Left colon (tissue), 2 donors: ENCODE measurements at regions not wholly inside any gene's neighbourhood (a gene's known extent, or its start where the extent isn't known, plus 50 kb on each side); places are given as distances from the start of the nearest gene placed in this dataset.

ENCODE experiments used
- ATAC-seq: fragments of 200-7000 bp; cut with Tn5 transposase; one replicate; pipeline ENCODE4 v1.9.1; 2020; ENCODE audit warnings: mild to moderate bottlenecking, moderate library complexity
- DNase-seq, 2 donors: peaks; one replicate each; pipeline ENCODE4 v3.0.0-alpha.2; 2020
- intact Hi-C, 2 donors: fragments of 100-400 bp; cut with DNase I in 1 of 2; cut with micrococcal nuclease in 1 of 2; formaldehyde crosslinking; loops; one replicate each; pipeline versions ENCODE4 v1.11.2 to v1.14.0; 2022; cut with DNase I, micrococcal nuclease
- donor health status: DM: no; HTN: no; CAD: no.
- donor health status: DM: yes; HTN: yes; CAD: no.

DNA sequence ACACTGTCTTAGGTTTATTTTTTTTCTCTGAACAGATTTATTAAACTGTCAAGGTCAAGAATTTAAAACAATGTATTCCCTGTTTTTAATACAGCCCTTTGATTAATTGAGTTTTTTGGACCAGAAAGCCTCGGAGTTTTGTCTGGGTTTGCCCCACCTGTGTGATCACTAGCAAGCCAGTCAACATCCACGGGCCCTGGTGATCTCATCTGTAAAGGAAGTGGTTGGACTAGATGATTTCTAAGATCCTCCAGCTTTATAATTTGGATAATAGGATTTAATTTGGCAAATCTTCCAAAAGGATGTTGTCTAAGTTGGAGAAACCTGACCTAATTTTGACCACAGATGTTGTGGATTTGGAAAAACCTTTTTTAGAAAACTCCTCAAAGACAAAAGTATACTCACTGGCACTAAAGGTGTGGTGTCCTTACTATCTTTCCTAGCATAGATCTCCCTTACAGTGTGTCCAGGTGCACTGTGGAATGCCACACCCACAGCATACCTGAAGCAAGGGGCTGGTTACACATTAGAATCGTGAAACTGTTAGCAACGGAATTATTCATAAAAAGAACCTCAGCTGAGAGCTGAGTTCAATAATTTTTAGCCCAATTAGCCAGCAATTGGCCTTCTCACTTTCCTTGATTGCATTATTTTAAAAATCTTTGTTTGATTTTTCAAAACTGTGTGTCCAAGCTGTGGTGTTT, 195.6 kb upstream of the ELL2 start:
- peak; percentile 95 for ATAC-seq
- DNase-seq: peak; percentile 25 to 51
- intact Hi-C loops: no loop called here

DNA sequence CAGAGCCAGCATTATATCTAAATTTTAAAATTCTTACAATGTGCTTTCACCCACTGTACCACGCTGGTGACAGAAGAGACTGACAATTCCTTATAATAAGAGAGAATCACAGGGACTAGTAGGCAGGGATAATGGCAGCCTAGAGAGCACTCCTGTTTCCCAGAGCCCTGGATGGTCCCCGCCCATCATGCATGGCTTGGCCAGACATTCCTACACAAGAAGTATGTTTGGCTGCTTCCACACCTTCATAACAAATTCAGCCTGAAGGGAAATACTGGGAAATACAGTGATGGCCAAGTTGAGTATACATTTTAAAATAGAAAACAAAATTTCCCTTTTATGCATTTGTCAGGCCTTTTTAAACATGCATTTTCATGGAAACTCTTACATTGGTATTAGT, 193.5 kb upstream of the ELL2 start:
- ATAC-seq: no peak
- DNase-seq: no peak
- intact Hi-C loops: no loop called here

DNA sequence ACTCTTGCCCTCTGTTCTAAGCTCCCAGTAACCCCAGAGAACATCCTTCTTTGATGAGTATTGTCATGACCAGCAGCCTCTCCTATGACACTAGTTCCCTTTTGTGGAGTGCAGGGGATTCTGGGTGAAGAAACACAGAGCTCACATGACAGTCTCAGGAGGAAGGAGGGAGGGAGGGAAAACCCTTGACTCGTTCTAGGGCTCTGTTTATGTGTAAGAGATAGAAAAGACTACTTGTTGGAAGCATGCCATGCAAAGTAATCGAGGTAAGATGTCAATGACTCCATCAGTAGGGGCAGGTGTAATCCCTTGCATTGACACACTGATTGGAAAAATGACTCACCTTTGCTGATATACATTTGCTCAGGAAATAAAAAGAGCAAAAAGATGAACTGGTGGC, 190.2 kb upstream of the ELL2 start:
- ATAC-seq: no peak
- intact Hi-C loops: no loop called here
- DNase-seq: no peak

DNA sequence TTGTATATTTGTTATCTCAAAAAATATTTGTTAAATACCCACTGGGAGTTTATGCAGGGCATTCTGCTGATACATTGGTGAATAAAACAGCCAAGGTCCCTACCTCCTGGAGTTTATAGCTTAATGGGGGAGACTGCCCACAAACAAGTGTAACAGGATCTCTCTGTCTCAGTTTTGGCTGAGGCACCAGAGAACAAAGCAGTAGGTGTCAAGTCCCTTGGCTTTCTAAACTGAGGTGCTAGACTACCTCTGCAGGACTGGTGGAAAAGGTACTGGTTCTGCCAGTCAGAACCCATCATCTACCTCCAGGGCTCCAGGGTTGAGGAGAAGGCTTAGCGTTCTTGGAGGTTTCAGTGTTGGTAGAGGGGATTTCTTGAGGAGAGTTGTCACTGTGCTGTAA, 188.4 kb upstream of the ELL2 start:
- ATAC-seq: no peak
- intact Hi-C loops: no loop called here
- DNase-seq: no peak

- ATAC-seq (no peak), DNase-seq (no peak)
- intact Hi-C loops: no loop called here
Measured at GRCh38 chr5:96149546-96149945, 187.9 kb upstream of the ELL2 start.

GRCh38 chr5:96149021-96149420, 187.4 kb upstream of the ELL2 start:
- ATAC-seq: no peak
- intact Hi-C loops: no loop called here

DNA sequence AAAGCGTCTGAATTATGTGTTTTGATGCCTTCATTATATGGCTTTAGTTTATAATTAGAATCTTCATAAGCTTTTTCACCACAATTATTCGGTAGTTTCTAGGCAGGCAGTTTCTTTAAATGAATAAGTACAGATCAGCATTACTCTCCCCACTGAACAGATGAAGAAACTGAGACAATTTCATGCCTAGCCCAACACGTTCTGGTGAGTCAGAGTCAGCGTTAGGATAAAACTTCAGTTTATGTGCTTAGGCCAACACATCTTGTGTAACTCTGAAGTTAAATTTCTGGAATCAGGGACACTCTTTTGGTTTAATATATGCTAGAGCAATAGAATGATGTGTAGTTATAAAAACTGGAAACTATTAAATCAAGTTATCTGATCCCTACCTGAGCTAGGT, 186.7 kb upstream of the ELL2 start:
- intact Hi-C loops: no loop called here
- DNase-seq (no peak), ATAC-seq (no peak)

More at GRCh38 chr5:96149021-96149420, 187.4 kb upstream of the ELL2 start:
- no peak for DNase-seq

DNA sequence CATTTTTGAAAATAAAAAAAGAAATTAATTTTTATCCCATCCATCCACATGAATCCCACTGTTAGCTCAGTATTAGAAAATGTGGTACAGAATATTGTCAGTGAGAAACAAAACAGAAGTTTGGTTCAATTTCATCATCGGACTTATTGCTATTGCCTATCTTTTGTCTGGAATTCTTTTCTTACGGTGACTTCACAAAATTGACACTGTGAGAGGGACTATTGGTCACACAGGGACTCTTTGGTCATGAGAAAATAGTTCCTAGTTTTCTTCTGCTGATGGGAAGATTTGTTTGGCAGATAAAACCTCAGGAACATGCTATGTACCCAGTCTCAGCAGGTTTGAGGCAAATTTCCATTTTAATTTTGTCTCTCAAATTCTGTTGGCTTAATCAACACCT, 186.2 kb upstream of the ELL2 start:
- intact Hi-C loops: no loop called here
- DNase-seq: no peak
- ATAC-seq: no peak

DNA sequence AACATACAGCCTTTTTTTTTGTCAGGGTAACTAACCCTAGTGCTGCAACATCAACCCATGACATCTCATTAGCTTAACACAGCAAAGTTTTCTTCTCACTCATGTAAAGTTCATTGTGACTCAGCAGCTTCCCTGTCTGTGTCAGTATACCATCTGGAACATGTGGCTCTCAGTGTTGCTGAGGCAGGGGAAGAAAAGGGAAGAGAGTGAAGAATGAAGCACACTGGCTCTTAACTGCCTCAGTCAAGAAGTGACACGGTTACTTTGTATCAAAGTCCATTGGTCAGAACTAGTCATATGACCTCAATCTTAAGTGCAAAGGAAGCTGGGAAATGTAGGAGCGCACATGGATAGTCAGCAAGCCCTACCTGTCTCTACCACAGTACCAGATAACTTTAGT, 185.0 kb upstream of the ELL2 start:
- ATAC-seq (peak; percentile 7), DNase-seq (no peak)
- intact Hi-C loops: no loop called here

GRCh38 chr5:96144289-96144688, 182.6 kb upstream of the ELL2 start:
- peak in 1 of 2 donors; percentile 22 for DNase-seq
- ATAC-seq: no peak
- intact Hi-C loops: no loop called here

- ATAC-seq: peak; percentile 40
- DNase-seq: no peak
- intact Hi-C loops: no loop called here
Measured at GRCh38 chr5:96143450-96143849, 181.8 kb upstream of the ELL2 start.

- ATAC-seq: peak; percentile 69
- intact Hi-C loops: no loop called here
- no peak for DNase-seq
Measured at GRCh38 chr5:96142786-96143434, 181.3 kb upstream of the ELL2 start.

DNA sequence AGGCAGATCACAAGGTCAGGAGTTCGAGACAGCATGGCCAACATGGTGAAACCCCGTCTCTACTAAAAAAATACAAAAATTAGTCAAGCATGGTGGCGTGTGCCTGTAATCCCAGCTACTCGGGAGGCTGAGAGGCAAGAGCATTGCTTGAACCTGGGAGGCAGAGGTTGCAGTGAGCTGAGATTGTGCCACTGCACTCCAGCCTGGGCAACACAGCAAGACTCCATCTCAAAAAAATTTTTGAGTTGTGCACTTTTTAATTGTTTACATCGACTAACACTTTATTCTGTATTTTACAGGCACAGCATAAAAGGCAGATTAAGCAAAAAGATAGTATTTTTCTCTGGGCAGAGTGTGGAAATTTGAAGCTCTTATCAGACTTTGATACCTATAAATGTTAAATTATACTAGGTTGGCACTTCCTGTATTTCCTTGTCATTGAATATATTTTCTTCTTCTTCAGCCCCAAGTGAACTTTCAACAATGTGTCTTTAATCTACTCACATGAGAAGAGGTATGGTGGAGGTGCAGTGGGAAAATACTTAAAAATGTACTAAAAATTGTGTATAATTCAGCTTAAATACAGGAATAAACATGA, 180.6 kb upstream of the ELL2 start:
- no peak for DNase-seq
- peak; percentile 86 for ATAC-seq
- intact Hi-C loops: no loop called here

DNA sequence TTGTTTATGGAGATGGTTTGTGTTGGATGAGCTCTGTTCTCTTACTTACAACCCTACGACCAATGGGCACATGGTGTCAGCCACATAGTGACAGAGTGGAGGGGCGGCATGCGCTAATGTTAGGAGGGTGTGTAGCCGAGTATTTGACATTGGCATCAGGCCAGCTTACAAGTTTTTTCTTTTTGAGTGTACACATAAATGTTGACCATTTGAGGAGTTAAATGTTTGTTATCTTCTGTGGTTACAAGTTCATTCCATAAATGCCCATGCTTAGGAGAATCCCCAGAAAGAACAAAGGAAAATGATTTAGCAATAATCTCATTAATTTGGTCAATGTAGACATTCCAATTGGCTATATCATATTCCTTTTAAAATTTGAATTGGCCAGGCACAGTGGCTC, 180.1 kb upstream of the ELL2 start:
- DNase-seq: no peak
- intact Hi-C loops: no loop called here
- peak; percentile 47 for ATAC-seq

GRCh38 chr5:96140496-96140895, 178.8 kb upstream of the ELL2 start:
- no peak for DNase-seq
- intact Hi-C loops: no loop called here
- ATAC-seq: no peak

DNA sequence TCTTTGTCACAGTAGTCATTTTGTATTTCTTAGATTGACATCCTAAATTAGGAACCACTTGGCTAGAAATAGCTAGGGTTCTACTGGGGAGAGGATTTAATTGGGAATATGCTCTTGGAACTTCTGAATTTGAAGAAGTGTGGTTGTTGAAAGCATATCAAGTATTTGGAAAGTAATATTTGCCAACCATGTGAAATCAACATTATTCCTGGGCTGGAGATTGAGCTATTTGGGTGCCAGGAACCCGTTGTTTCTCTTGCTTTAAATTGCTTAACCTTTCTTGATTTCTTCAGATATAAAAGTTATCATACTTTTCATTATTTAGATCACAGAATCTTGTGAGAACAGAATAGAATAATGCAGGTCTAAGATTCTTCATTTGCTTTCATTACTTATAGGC, 178.4 kb upstream of the ELL2 start:
- DNase-seq (no peak), ATAC-seq (no peak)
- intact Hi-C loops: no loop called here

DNA sequence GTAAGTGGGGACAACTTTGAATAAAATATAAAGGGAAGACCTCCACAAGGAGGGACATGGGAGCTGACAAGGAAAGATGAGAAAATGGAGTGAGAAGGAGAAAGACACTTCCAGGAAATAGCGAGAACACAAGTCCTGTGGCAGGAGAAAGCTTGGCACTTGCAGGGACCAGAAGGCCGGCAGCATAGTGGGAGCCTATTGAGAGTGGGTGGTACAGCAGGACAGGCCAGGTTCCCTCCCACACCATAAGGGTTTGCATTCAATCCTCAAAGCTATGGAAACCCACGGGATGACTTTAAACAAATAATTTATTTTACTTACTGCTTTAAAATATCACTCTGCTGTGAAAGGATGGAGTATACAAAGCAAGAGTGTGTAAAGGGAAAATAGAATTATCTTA, 173.2 kb upstream of the ELL2 start:
- intact Hi-C loops: no loop called here
- no peak for DNase-seq
- ATAC-seq: no peak

- ATAC-seq: no peak
- intact Hi-C loops: no loop called here
- no peak for DNase-seq
Measured at GRCh38 chr5:96133341-96134079, 171.9 kb upstream of the ELL2 start.

DNA sequence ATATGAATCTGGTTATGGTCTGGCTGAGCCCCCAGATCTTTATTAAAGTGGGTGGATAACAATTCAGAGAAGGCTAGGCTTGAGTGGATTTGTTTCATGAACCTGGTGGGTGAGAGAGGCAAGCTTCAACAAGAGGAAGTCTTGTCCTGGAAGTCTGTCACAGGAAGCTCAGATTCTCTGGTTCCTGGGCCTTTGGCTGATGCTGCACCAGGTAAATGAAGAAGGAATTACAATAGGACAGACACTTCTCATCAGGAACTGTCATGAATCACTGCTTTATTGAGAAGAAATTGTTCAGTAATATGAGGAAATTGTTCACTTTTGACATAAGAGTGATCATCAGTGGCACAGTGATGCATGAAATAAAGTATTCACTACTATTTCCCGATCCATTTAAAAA, 167.6 kb upstream of the ELL2 start:
- intact Hi-C loops: no loop called here
- DNase-seq (no peak), ATAC-seq (no peak)
